Common myeloid progenitor, CD34-positive (primary cell): ENCODE measurements at regions not wholly inside any gene's neighbourhood (a gene's known extent, or its start where the extent isn't known, plus 50 kb on each side); places are given as distances from the start of the nearest gene placed in this dataset.

Experiments used
- CTCF ChIA-PET: fragments of 350-600 bp; sonication (Branson Sonifier 250); formaldehyde crosslinking; loops from one replicate; lab custom pipeline; 2021; ENCODE audit warnings: antibody characterized with exemption; lab: Charles Lee
- POLR2A ChIA-PET: fragments of 350-600 bp; sonication (Branson Sonifier 250); formaldehyde crosslinking; loops from one replicate; lab custom pipeline; 2021; ENCODE audit warnings: antibody characterized with exemption; lab: Charles Lee
- DNase-seq, 3 donors: peaks; one replicate each; pipeline versions ENCODE4 v3.0.0 to v3.0.0-alpha.2; 2013
- H3K27ac ChIP-seq, 2 experiments: 1 replicate in 1 of 2; 2 replicates in 1 of 2; pipeline ENCODE4 v1.7.0; 2013; ENCODE audit warnings: inconsistent platforms in 2 of 2, low read length in 2 of 2, mild to moderate bottlenecking in 2 of 2, low read depth in 1 of 2, moderate library complexity in 1 of 2; ENCODE audit not compliant: severe bottlenecking in 2 of 2, insufficient read depth in 1 of 2, poor library complexity in 1 of 2
- H3K27me3 ChIP-seq, 5 experiments: replicated peaks in 2 of 5; 1 replicate in 3 of 5; 2 replicates in 2 of 5; pipeline versions ENCODE4 v1.6.1 to v1.7.0; 2013; ENCODE audit warnings: low read length in 4 of 5, mild to moderate bottlenecking in 2 of 5, moderate library complexity in 2 of 5, inconsistent platforms in 1 of 5; ENCODE audit not compliant: insufficient read depth in 5 of 5, control insufficient read depth in 4 of 5
- H3K36me3 ChIP-seq, 4 experiments: 1 replicate in 2 of 4; 2 replicates in 2 of 4; pipeline versions ENCODE4 v1.6.1 to v1.7.0; 2013; ENCODE audit warnings: low read length in 3 of 4, control low read depth in 1 of 4, mild to moderate bottlenecking in 1 of 4; ENCODE audit not compliant: control insufficient read depth in 4 of 4, insufficient read depth in 4 of 4
- H3K4me1 ChIP-seq, 4 experiments: 1 replicate in 3 of 4; 2 replicates in 1 of 4; pipeline versions ENCODE4 v1.6.1 to v1.7.1; 2013; ENCODE audit warnings: low read length in 3 of 4, mild to moderate bottlenecking in 3 of 4, control low read depth in 1 of 4, inconsistent platforms in 1 of 4, moderate library complexity in 1 of 4; ENCODE audit not compliant: control insufficient read depth in 4 of 4, insufficient read depth in 4 of 4; ENCODE audit errors: control extremely low read depth in 1 of 4
- H3K4me3 ChIP-seq, 7 experiments: 1 replicate in 4 of 7; 2 replicates in 3 of 7; pipeline versions ENCODE4 v1.5.1 to v1.7.0; 2013; ENCODE audit warnings: mild to moderate bottlenecking in 7 of 7, low read length in 6 of 7, moderate library complexity in 6 of 7, inconsistent platforms in 2 of 7, low read depth in 2 of 7, control low read depth in 1 of 7; ENCODE audit not compliant: insufficient read depth in 4 of 7, control insufficient read depth in 1 of 7; ENCODE audit errors: extremely low read depth in 1 of 7
- H3K9me3 ChIP-seq, 5 experiments: 1 replicate in 4 of 5; 2 replicates in 1 of 5; pipeline versions ENCODE4 v1.6.1 to v1.7.1; 2013; ENCODE audit warnings: low read length in 4 of 5, mild to moderate bottlenecking in 2 of 5, inconsistent platforms in 1 of 5, low read depth in 1 of 5, moderate library complexity in 1 of 5; ENCODE audit not compliant: control insufficient read depth in 4 of 5, insufficient read depth in 2 of 5; ENCODE audit errors: control extremely low read depth in 1 of 5
- WGBS: methylation state at CpG from one replicate; pipeline ENCODE4 v1.1.5; 2013; ENCODE audit not compliant: insufficient coverage; 5-methylcytosine and 5-hydroxymethylcytosine counted together

DNA sequence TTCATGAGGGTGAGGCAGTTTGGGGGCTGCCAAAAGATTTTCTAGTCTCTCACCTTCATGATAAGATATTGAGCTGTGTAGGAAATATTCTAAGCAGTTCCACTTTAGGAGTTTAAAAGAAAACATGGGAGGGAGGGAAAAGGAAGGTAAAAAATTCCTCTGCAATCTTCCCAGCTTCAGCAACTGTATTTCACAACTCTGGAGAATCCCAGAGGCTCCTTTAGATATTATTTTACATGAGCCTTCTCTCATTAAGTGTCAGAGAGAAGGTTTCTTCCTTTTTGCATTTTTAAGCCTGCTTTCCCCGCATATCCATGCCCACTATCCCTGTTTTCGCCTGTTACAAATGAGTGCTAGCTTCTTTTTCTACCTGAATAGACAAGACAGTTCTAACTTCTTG, 289.4 kb downstream of the CHRM3 start:
- no peak for DNase-seq
- ChIA-PET POLR2A (no interaction called here), CTCF (interaction anchor here (1.0 to 1.6 kb wide), 2 partner anchors 19 to 43 kb away, joined by 3 read pairs; no protein-coding TSS in a partner anchor)
- H3K4me1 ChIP-seq, result peaks cover 0 to 15% (median 0%) of the 10 kb centered on the region in 4 experiments
- no peak overlapping the region for H3K4me3 ChIP-seq
- H3K36me3 ChIP-seq, result peaks cover 9 to 27% (median 16%) of the 10 kb centered on the region in 4 experiments
- no peak overlapping the region for H3K27ac ChIP-seq
- 100% methylated on average over 1 of the region's 2 CpGs for WGBS
- peaks cover 0 to 5% (median 0%) of the 10 kb centered on the region in 5 experiments for H3K9me3 ChIP-seq
- H3K27me3 ChIP-seq, result no peaks in the 10 kb centered on the region

DNA sequence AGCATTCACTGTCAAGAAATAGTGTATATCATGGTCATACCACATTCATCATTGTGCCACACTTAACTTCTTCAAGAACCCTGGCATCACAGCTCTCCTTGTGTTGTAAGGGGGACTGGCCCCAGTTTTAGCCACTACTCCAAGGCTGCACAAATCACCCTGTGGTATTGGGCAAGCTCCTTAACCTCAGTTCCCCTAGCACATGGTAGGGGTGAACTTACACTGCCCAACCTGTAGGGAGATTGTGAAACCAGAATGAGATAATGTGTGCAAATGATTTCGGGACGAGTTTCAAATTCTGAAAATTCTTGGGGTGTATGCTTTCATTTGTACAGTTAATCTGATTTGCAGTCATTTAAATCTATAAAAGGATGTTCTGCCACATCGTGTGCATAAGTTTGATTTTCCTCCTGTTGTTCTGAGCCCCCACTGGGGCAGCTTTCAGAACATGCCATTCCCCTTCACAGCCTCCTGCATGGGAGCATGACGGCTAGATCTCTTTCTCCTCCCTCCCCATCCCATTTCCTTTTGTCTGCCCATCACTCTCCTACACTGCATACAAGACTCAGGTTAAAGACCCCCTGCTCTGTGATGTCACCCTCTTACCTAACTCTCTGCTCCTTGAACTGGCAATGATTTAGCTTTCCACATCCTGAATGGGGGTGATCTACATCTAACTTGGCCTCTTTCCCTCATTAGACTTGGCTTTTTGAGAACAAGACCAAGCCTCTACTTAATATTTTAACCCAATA, 290.3 kb downstream of the CHRM3 start:
- 83% methylated on average over 4 of the region's 4 CpGs for WGBS
- POLR2A ChIA-PET, result no interaction called here

GRCh38 chr1:239677362-239677761, 291.0 kb downstream of the CHRM3 start:
- 100% methylated on average over 1 of the region's 3 CpGs for WGBS
- CTCF ChIA-PET, result no interaction called here
- DNase-seq, result peak; percentile 14 to 66 (median 55)

More for the DNA sequence above, 290.3 kb downstream of the CHRM3 start:
- Histone ChIP-seq H3K4me1 (peaks cover 0 to 15% (median 0%) of the 10 kb centered on the region in 4 experiments), H3K27me3 (no peaks in the 10 kb centered on the region), H3K36me3 (peaks cover 9 to 29% (median 19%) of the 10 kb centered on the region in 4 experiments), H3K27ac (no peak overlapping the region), H3K9me3 (peaks cover 0 to 5% (median 0%) of the 10 kb centered on the region in 5 experiments), H3K4me3 (no peak overlapping the region)
- peak in 1 of 3 donors; percentile 17 for DNase-seq
- CTCF ChIA-PET, result interaction anchor here (1.0 to 1.6 kb wide), 2 partner anchors 18 to 42 kb away, joined by 3 read pairs; no protein-coding TSS in a partner anchor

GRCh38 chr1:239678181-239678580, 291.8 kb downstream of the CHRM3 start:
- no CpG with 5 or more reads among the region's 2 CpGs for WGBS
- Histone ChIP-seq H3K4me1 (peaks cover 0 to 15% (median 0%) of the 10 kb centered on the region in 4 experiments), H3K4me3 (no peak overlapping the region), H3K9me3 (peaks cover 0 to 5% (median 0%) of the 10 kb centered on the region in 5 experiments), H3K36me3 (peaks cover 2 to 18% (median 13%) of the 10 kb centered on the region in 4 experiments), H3K27ac (no peak overlapping the region), H3K27me3 (no peaks in the 10 kb centered on the region)
- ChIA-PET CTCF (no interaction called here), POLR2A (no interaction called here)
- DNase-seq, result no peak

More at GRCh38 chr1:239677362-239677761, 291.0 kb downstream of the CHRM3 start:
- Histone ChIP-seq H3K4me1 (peaks cover 0 to 15% (median 0%) of the 10 kb centered on the region in 4 experiments), H3K36me3 (peaks cover 6 to 23% (median 15%) of the 10 kb centered on the region in 4 experiments), H3K4me3 (no peak overlapping the region), H3K9me3 (peaks cover 0 to 5% (median 0%) of the 10 kb centered on the region in 5 experiments), H3K27me3 (no peaks in the 10 kb centered on the region), H3K27ac (no peak overlapping the region)
- POLR2A ChIA-PET, result no interaction called here

DNA sequence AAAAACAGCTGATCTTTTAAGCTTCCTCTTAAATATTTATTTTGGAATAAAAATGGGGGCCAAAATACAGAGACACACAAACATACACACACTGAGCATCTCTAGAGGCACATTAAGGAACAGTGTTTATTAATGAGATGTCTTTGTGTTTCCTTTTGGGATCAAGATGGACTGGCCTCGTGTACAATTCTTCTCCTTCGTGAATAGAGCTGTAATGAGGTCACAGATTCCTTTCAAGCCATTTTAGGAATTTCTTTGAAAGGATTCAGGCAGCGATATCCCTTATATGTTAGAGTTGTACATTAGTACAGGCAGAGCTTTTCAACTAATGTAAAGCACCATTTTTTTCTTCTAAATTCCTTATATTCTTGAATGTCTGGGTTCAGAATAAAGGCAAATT, 295.7 kb downstream of the CHRM3 start:
- Histone ChIP-seq H3K4me1 (peaks cover 0 to 8% (median 0%) of the 10 kb centered on the region in 4 experiments), H3K27me3 (no peaks in the 10 kb centered on the region), H3K27ac (no peak overlapping the region), H3K9me3 (peaks cover 0 to 2% (median 0%) of the 10 kb centered on the region in 5 experiments), H3K4me3 (no peak overlapping the region), H3K36me3 (peaks cover 2 to 21% (median 13%) of the 10 kb centered on the region in 4 experiments)
- POLR2A ChIA-PET, result interaction anchor here (0.8 kb wide), 1 partner anchor 9 kb away, joined by 3 read pairs; no protein-coding TSS in a partner anchor
- CTCF ChIA-PET, result interaction anchor here (0.6 to 1.1 kb wide), 2 partner anchors 21 to 123 kb away, joined by 3 read pairs; no protein-coding TSS in a partner anchor
- DNase-seq, result no peak
- WGBS, result 92% methylated on average over 2 of the region's 3 CpGs

- no peaks in the 10 kb centered on the region for H3K9me3 ChIP-seq
- H3K4me3 ChIP-seq, result no peak overlapping the region
- no CpG with 5 or more reads among the region's 2 CpGs for WGBS
- H3K27ac ChIP-seq, result no peak overlapping the region
- DNase-seq, result no peak
- H3K36me3 ChIP-seq, result peaks cover 2 to 21% (median 13%) of the 10 kb centered on the region in 4 experiments
- ChIA-PET POLR2A (interaction anchor here (0.8 kb wide), 1 partner anchor 8 kb away, joined by 3 read pairs; no protein-coding TSS in a partner anchor), CTCF (no interaction called here)
- H3K4me1 ChIP-seq, result no peaks in the 10 kb centered on the region
- no peaks in the 10 kb centered on the region for H3K27me3 ChIP-seq
Observed at GRCh38 chr1:239682960-239683359, 296.6 kb downstream of the CHRM3 start.

GRCh38 chr1:239686386-239686785, 300.0 kb downstream of the CHRM3 start:
- peaks cover 0 to 4% (median 2%) of the 10 kb centered on the region in 4 experiments for H3K36me3 ChIP-seq
- no peak overlapping the region for H3K27ac ChIP-seq
- 100% methylated on average over 1 of the region's 2 CpGs for WGBS
- ChIA-PET POLR2A (no interaction called here), CTCF (interaction anchor here (1.2 kb wide), 1 partner anchor 21 kb away, joined by 3 read pairs; no protein-coding TSS in a partner anchor)
- no peak for DNase-seq
- no peaks in the 10 kb centered on the region for H3K9me3 ChIP-seq
- H3K4me3 ChIP-seq, result no peak overlapping the region
- H3K27me3 ChIP-seq, result no peaks in the 10 kb centered on the region
- no peaks in the 10 kb centered on the region for H3K4me1 ChIP-seq
